Neural crest cell (in vitro differentiated cells): ENCODE measurements at regions not wholly inside any gene's neighbourhood (a gene's known extent, or its start where the extent isn't known, plus 50 kb on each side); places are given as distances from the start of the nearest gene placed in this dataset.

Experiments used
- DNase-seq: peaks from one replicate; pipeline ENCODE4 v3.0.0; 2021; ENCODE audit warnings: low read depth, mixed read lengths, low spot score
- H3K27ac Mint-ChIP-seq: one replicate; pipeline ENCODE4 v1.8.0; 2021; ENCODE audit warnings: mild to moderate bottlenecking, mixed read lengths; ENCODE audit not compliant: unreplicated experiment
- H3K27me3 Mint-ChIP-seq: 2 replicates; pipeline ENCODE4 v1.8.0; 2021; ENCODE audit warnings: low read depth, mild to moderate bottlenecking, mixed read lengths
- H3K36me3 Mint-ChIP-seq: 2 replicates; pipeline ENCODE4 v1.8.0; 2021; ENCODE audit warnings: low read depth, mild to moderate bottlenecking, mixed read lengths
- H3K4me1 Mint-ChIP-seq: 2 replicates; pipeline ENCODE4 v1.8.0; 2021; ENCODE audit warnings: mixed read lengths
- H3K4me3 Mint-ChIP-seq: one replicate; pipeline ENCODE4 v1.8.0; 2021; ENCODE audit warnings: mild to moderate bottlenecking, mixed read lengths
- H3K9me3 Mint-ChIP-seq: 2 replicates; pipeline ENCODE4 v1.8.0; 2021; ENCODE audit warnings: mixed read lengths
- CTCF ChIP-seq: fragments of 200-600 bp; sonication (generic); conservative IDR thresholded peaks from 2 replicates; pipeline ENCODE4 v1.5.0; 2021; ENCODE audit warnings: antibody characterized with exemption, mild to moderate bottlenecking

- no peaks in the 10 kb centered on the region for H3K27me3 Mint-ChIP-seq
- TF ChIP-seq CTCF = no peak
- DNase-seq = no peak
- no peak overlapping the region for H3K4me3 Mint-ChIP-seq
- no peaks in the 10 kb centered on the region for H3K36me3 Mint-ChIP-seq
- peaks cover 15% of the 10 kb centered on the region for H3K4me1 Mint-ChIP-seq
- H3K27ac Mint-ChIP-seq = no peak overlapping the region
- no peaks in the 10 kb centered on the region for H3K9me3 Mint-ChIP-seq
Measured at GRCh38 chr14:66078006-66078405, 408.2 kb upstream of the CCDC196 start.

GRCh38 chr14:66081594-66082376 lies 404.4 kb upstream of the CCDC196 start:
- TF ChIP-seq CTCF = no peak

GRCh38 chr14:66085224-66085623 lies 400.9 kb upstream of the CCDC196 start:
- Mint-ChIP-seq H3K4me3 (no peak overlapping the region), H3K9me3 (peaks cover 2% of the 10 kb centered on the region), H3K36me3 (no peaks in the 10 kb centered on the region), H3K27ac (no peak overlapping the region), H3K27me3 (no peaks in the 10 kb centered on the region), H3K4me1 (no peaks in the 10 kb centered on the region)
- TF ChIP-seq CTCF = no peak
- DNase-seq = no peak

More at GRCh38 chr14:66081594-66082376, 404.4 kb upstream of the CCDC196 start:
- Mint-ChIP-seq H3K9me3 (peaks cover 2% of the 10 kb centered on the region), H3K4me1 (no peaks in the 10 kb centered on the region), H3K36me3 (no peaks in the 10 kb centered on the region), H3K27me3 (no peaks in the 10 kb centered on the region), H3K4me3 (no peak overlapping the region), H3K27ac (no peak overlapping the region)
- DNase-seq = no peak

- Mint-ChIP-seq H3K27ac (no peak overlapping the region), H3K9me3 (peaks cover 2% of the 10 kb centered on the region), H3K4me3 (no peak overlapping the region), H3K36me3 (no peaks in the 10 kb centered on the region), H3K27me3 (no peaks in the 10 kb centered on the region), H3K4me1 (no peaks in the 10 kb centered on the region)
- DNase-seq = no peak
- no peak for TF ChIP-seq CTCF
Measured at GRCh38 chr14:66085665-66086064, 400.5 kb upstream of the CCDC196 start.

- H3K4me3 Mint-ChIP-seq = no peak overlapping the region
- no peaks in the 10 kb centered on the region for H3K27me3 Mint-ChIP-seq
- no peaks in the 10 kb centered on the region for H3K36me3 Mint-ChIP-seq
- peaks cover 2% of the 10 kb centered on the region for H3K9me3 Mint-ChIP-seq
- TF ChIP-seq CTCF = no peak
- H3K4me1 Mint-ChIP-seq = no peaks in the 10 kb centered on the region
- H3K27ac Mint-ChIP-seq = no peak overlapping the region
- no peak for DNase-seq
Measured at GRCh38 chr14:66087231-66087630, 398.9 kb upstream of the CCDC196 start.
